Right ventricle myocardium superior (tissue), 1 donor: ENCODE measurements at regions not wholly inside any gene's neighbourhood (a gene's known extent, or its start where the extent isn't known, plus 50 kb on each side); places are given as distances from the start of the nearest gene placed in this dataset.

Experiments
- ATAC-seq: fragments of 200-7000 bp; cut with Tn5 transposase; one replicate; pipeline ENCODE4 v1.9.1; 2020; ENCODE audit warnings: mild to moderate bottlenecking; ENCODE audit not compliant: poor library complexity
- DNase-seq: peaks from one replicate; pipeline ENCODE4 v3.0.0-alpha.2; 2020
- intact Hi-C: fragments of 100-400 bp; cut with DNase I; formaldehyde crosslinking; loops from one replicate; pipeline ENCODE4 v1.11.2; 2022
- donor health status: DM: no; HTN: yes; CAD: no; lungs with severe emphysema.

DNA sequence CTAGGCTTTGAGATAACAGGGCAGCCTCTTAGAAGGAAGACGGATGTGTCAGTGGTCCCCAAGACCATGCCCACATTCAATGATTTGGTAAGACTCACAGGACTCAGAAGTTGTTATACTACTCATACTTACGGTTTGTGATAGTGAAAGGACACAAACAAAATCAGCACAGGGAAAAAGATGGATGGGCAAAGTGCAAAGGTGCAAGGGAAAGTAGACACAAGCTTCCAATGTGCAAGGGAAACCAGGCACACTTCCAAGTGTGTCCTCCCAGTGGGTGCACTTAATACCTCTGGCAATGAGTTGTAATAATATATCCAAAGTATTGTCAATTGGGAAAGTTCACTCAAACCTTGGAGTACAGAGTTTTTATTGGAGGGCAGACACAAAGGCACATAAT, 53.8 kb upstream of the VCX start:
- DNase-seq (no peak), ATAC-seq (no peak)
- intact Hi-C loops: no loop called here

DNA sequence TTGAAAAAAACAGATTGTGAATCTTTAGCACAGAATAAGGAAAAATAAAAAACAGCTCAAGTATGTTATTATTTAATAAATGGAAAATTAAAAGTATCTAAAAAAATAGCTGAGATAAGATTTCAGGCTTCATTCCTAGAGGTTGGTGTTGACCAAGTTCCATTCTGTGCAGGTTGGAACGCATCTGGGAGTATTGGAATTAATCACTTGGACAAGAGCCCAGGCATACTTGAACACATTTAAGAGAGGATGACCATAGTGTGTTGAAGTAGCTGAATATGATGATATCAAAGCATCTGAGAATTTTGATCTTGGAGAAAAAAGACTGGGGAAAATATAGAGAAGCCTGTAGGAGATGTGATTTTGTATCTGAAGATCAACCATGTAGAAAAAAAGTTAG, 54.6 kb upstream of the VCX start:
- ATAC-seq: no peak
- no peak for DNase-seq
- intact Hi-C loops: no loop called here

DNA sequence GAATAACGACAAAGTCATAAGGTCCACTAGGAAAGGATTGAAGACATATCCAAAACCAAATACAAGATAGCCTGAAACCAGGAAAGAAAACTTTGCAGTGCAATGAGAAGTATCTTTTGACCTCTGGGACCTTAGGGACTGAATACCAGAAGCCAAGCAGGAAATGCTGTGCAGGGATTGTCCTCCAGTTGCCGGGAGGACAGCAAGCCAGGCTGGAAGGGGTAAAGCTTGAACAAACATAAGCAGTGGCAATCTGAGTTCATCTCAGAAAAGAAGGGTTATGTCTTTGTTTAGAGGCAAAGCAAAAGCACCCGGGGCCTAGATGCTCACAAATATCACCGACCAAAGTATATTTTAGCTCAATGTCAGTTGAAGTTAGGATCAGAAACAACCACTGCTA, 55.3 kb upstream of the VCX start:
- ATAC-seq (no peak), DNase-seq (no peak)
- intact Hi-C loops: no loop called here

DNA sequence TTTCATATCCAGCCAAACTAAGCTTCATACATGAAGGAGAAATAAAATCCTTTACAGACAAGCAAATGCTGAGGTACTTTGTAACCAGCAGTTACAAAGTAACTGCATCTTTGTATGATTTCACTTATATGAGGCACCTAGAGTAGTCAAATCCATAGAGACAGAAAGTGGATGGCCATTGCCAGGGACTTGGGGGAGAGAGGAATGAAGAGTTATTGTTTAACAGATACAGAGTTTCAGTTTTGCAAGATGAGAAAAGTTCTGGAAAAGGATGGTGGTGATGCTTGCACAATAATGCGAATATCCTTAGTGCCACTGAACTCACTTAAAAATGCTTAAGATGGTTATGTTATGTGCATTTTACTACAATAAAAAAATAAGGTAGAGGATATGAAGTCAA, 58.4 kb upstream of the VCX start:
- no peak for DNase-seq
- no peak for ATAC-seq
- intact Hi-C loops: no loop called here

DNA sequence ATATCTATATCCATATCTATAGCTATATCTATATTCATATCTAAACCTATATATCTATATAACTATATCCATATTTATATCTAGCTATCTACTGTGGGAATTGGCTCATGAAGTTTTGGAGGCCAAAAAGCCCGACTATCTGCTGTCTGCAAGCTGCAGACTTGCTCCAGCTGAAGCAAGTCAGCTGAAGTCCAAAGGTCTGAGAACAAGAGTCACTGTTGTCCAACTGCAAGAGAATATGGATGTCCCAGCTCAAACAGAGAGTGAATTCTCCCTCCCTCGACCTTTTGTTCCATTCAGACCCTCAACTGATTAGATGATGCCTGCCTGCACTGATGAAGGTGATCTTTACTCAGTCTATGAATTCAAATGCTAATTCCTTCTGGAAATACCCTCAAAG, 63.3 kb upstream of the VCX start:
- intact Hi-C loops: no loop called here
- no peak for DNase-seq
- ATAC-seq: no peak

DNA sequence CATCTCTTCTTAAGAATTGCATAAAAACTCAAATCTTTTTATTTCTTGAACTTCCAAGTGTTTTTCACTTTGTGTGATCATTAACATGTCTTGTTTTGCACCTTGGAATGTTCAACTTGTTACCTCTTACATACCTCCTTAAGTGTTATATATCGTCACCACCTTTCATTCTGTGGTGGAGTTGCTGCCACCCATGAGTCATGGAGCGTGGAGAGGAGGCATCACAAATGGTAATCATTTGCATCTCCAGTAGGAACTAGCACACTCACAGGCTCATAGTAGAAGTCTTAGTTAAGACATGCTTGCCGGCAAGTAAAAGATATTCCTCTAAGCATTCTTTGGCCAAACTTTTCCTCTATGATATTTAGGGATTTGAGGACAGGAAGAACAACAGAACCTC, 67.0 kb upstream of the VCX start:
- DNase-seq (no peak), ATAC-seq (no peak)
- intact Hi-C loops: no loop called here

DNA sequence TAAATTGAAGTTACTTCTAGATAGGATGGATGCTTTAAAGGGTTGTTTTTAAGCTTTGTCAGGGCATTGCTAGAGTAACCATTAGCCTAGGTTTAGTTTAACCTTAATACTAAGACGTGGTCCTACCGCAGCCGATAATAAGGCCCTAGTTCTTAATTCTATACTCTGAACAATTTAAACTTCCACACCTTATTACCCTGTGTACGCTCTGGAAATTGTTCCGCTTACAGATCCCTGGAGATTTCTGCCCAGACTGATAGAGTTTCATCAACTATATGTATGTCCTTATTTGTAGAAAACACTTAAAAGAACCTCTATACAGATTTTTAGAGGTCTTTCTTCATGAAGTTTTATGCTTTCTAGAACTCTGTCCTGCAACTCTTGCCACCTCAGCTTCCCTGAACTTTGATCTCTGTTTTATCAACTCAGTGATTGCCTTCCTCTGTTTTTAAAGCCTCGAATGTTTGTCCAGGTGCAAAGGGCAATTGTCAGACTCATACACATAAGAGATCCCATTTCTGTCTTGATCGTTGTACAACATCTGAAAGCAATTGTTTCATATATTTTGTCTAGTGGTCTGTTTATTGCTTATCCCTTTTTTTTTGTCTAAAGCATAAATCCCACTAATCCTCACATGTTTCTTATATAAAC, 71.1 kb upstream of the VCX start:
- no peak for ATAC-seq
- intact Hi-C loops: no loop called here

DNA sequence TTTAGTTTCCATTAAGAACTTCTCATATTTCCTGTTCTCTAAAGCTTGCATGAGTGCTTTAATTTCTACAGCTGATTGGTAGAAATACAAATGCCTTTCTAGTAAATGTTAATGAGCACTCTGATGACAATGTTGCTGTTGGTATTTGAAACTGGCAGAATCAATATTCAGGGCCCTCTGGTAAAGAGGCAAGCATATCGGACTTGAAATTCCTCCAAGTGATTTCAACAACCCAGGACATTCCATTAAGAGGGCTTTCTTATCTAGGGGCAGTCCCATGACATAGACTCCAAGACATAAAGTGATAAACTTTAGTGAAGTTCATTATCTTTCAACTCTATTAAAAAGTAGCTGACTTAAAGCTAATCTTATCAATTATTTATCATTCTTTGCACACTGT, 83.1 kb upstream of the VCX start:
- DNase-seq (no peak), ATAC-seq (no peak)
- intact Hi-C loops: no loop called here

More for the DNA sequence above, 71.1 kb upstream of the VCX start:
- DNase-seq: no peak

DNA sequence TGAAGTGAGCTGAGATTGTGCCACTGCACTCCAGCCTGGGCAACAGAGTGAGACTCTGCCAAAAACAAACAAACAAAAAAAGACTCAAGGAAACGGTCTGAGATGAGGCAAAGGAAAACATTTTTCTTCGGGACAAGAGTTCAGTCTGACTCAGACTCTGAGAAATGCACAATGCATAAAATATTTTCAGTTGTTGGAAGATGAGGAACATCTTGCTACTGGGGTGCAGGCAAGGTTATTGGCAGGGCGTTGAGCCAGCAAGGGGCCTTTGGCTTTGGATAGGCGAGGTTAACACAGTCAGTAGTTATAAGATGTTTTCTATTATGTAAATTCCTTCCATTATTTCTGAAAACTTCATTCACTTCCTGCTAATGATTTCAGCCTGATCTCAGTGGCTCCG, 96.1 kb upstream of the VCX start:
- intact Hi-C loops: no loop called here
- DNase-seq (no peak), ATAC-seq (no peak)

DNA sequence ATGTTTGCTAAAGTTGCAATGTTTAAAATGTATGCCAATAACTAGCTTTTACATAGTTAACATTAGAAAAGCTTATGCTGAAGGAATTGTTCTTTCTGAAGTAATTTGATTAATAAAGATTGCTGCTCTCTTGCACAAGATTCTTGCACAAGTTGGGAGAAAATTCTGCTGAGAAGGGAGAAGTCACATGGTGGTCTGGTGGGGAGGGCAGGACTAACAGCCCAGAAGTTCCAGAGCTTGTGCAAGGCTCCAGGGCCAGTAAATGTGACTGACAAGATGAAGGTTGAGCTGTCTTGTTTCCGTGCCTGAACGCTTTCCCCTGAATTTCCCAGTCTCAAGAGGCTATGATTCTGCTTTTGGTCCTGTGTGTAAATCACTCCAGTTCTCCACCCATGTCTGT, 112.9 kb upstream of the VCX start:
- no peak for DNase-seq
- no peak for ATAC-seq
- intact Hi-C loops: no loop called here

DNA sequence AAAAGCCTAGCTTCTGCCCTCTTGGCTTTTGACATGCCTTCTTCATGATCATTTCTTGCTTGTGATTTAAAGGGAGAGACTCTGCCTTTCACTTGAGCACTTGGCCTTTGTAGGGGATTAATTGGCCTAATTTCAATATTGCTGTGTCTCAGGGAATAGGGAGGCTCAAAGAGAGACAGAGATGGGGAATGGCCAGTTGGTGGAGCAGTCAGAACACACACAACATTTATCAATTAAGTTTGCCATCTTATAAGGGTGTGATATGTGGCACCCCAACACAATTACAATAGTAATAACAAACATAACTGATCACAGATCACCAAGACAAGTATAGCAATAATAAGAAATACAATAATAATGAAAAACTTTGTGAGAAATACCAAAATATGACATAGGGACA, 122.5 kb upstream of the VCX start:
- intact Hi-C loops: no loop called here
- ATAC-seq (no peak), DNase-seq (no peak)

DNA sequence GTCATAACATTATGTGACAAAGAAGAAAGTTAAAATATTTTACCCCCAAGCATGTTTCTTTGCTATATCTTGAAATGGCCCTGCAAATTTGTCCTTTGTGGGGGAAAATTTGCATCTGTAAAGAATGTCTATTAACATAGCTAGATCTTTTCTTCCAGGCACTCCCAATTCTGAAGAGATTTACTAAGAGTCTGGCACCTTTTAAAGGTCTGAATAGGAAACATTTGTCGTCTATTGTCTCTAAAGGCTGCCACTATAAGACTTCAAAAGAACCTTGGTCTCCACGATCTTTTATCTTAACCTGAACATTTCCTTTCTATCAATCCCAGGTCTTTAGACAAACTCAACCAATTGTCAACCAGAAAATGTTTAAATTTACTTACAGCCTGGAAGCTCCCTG, 128.6 kb upstream of the VCX start:
- intact Hi-C loops: no loop called here
- DNase-seq (no peak), ATAC-seq (no peak)

DNA sequence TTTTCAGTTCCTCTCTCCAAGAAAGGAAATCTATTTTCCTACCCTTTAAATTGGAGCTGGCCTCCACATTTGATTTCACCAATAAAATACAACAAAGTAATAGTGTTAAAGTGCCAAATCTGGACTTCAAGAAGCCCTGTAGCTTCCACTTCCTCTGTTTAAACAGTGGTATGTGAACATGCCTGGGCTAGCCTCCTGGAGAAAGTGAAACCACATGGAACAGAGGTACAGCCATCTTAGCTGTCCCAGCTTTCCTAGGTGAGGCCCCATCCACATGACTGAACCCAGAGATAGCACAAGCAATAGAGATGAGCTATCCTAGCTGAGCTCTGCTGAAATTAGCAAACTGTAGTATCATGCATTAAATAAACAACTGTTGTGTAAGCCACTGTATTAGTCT, 131.8 kb upstream of the VCX start:
- intact Hi-C loops: no loop called here
- DNase-seq (no peak), ATAC-seq (no peak)

DNA sequence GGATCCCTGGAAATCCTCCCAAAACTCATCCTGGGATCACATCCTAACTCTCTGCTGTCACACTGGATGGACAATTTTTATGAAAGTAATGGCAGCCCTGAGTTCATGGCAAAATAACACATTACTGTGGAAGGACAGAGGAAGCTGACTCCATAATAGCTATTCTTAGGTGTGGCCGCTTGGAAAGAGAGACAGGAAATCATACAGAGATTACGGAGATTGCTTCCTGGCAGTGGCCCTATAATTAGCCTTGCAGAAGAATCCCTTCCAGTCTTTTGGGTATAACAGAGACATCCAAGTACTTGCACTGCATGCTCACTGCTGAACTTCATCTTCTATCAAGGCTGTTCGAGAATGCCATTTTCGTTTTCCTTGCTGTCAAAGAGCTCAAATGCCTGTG, 133.1 kb upstream of the VCX start:
- no peak for DNase-seq
- intact Hi-C loops: no loop called here
- no peak for ATAC-seq

DNA sequence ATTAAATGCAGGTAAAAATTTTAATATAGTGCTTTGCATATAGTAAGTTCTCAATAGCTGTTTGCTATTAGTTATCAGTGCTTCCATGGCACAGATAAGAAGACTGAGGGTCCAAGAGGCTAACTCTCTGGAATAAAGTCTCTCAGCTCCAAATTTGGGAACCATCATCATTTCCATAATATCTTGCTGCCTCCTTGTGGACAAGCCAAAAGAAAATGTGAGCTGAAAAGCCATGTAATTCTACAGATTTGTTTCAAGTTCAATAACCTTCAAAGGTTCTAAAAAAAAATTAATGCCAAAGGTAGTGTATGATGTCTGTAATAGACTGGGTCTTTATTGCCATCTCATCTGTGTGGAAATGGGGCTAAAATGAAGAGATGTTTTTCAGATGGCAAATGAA, 136.9 kb upstream of the VCX start:
- no peak for DNase-seq
- intact Hi-C loops: no loop called here
- ATAC-seq: no peak

DNA sequence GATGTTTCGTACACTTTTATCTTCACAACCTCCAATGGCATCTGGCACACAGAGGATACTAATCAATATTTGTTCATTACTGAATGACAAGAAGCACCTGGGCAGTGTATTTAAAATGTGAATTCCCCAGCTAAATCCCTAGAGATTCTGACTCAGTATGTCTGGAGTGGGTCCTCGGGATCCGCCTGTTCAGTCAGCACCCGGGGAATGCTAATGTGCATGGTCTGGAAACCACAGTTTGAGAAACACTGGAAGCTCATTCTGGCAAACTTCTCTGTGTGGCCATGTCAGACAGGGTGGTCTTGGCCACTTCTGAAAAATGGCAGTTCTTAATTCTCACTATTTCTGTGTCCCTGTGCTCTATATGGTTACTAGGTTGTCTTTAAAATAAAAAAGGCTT, 138.8 kb upstream of the VCX start:
- intact Hi-C loops: no loop called here
- ATAC-seq (no peak), DNase-seq (no peak)

DNA sequence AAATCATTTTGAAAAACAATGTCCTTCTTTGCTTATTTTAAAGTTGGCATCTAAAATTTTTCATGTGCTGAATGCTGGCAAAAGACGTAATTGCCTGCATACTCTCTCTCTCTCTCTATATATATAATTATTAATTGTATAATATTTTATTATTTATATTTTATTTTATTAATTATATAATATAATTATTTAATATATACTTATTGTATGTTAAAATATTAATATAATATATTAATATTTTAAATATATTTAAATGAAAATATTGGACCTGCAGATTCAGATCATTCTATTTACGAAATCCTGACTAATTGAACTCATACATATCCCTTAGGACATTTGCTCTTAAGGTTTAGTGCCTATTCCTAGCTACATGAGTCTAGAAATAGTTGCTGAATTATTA, 144.7 kb upstream of the VCX start:
- intact Hi-C loops: no loop called here
- no peak for ATAC-seq
- DNase-seq: no peak

DNA sequence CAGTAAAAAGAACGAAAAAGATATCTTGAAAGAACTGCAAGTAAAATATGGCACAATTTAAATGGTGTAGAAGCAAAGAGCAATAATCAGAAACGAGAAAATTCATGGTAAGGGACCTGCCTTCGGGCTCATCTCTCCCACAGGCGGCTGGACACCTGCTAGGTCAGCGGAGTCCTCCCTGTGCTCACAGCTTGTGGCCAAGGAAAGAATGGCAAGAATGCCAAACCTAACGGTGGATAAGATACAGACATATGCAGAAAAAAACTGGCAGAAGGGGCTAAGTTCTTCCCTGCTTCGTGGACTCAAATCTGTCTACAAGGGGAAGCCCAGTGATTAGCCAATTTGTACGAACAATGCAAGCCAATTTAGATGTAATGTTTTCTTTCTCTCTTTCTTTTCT, 152.1 kb upstream of the VCX start:
- ATAC-seq: no peak
- no peak for DNase-seq
- intact Hi-C loops: no loop called here

DNA sequence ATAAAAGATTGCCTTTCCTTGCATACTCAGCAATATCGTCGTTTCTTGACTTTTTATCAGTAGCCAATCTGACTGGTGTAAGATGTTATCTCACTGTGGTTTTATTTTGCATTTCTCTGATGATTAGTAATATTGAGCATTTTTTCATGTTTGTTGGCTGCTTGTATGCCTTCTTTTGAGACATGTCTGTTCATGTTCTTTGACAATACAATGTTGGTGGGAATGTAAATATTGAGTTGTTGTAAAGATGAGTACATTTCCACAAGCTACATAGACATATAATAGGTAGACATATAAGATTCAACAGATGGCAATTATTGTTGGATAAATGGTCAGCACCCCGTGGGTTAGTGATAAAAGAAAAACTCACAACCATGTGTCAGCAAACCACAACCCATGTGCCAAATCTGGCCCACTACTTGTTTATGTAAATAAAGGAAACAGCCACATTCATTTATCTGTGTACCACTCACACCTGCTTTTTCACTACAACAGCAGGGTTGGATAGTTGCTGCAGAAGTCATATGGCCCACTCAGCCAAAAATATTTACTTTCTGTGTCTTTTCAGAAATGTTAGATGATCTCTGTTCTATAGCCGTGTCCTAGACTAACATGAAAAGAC, 153.1 kb upstream of the VCX start:
- intact Hi-C loops: no loop called here
- DNase-seq (no peak), ATAC-seq (no peak)

DNA sequence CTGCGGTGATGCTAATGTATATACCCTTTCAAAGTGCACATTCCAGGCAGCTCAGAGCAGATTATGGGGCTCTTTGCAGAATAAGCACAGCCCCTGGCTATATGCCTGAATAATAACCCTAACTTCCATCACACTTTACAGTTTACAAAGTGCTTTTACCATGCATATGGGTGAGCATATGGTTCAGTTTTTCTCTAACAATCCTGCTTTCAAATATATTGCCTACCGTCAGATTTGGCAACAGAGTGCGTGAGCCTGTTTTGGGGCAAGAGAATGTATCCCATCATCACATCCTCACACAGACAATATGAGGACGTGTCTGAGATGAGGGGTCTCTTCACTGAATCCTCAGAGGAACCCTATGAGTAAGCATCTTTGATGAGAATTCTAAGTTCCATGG, 162.8 kb upstream of the VCX start:
- no peak for ATAC-seq
- intact Hi-C loops: no loop called here
- DNase-seq: no peak

DNA sequence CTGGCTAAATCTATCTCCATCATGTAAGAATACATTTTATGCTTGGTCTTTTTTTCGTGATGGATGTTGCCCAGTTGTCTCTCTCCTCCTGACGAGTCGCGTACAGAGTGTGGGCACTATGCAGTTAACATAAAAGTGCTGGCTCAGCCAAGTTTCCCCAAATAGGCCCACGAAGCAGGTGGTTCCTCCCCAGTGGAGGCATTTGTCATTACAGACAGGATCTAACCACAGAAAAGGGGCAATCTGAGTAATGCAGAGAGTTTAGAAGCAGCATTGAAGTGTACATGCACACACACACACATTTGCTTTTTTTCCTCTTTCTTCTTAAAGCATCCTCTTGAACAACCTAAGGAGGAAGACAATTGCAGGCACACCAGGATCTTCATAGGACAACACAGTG, 188.7 kb upstream of the VCX start:
- DNase-seq (no peak), ATAC-seq (no peak)
- intact Hi-C loops: no loop called here
